ENCODE measurements at regions not wholly inside any gene's neighbourhood (a gene's known extent, or its start where the extent isn't known, plus 50 kb on each side); places are given as distances from the start of the nearest gene placed in this dataset.
"Not testable (repeated sequence)": the region's sequence is repeated elsewhere in the genome, so short reads cannot be mapped to it uniquely, and the experiment has no call there.

- WGBS (ENCODE audit: insufficient coverage), result 97% methylated on average over 2 of the region's 2 CpGs
Observed at GRCh38 chr11:90701716-90702115, 478.9 kb upstream of the CHORDC1 start.

DNA sequence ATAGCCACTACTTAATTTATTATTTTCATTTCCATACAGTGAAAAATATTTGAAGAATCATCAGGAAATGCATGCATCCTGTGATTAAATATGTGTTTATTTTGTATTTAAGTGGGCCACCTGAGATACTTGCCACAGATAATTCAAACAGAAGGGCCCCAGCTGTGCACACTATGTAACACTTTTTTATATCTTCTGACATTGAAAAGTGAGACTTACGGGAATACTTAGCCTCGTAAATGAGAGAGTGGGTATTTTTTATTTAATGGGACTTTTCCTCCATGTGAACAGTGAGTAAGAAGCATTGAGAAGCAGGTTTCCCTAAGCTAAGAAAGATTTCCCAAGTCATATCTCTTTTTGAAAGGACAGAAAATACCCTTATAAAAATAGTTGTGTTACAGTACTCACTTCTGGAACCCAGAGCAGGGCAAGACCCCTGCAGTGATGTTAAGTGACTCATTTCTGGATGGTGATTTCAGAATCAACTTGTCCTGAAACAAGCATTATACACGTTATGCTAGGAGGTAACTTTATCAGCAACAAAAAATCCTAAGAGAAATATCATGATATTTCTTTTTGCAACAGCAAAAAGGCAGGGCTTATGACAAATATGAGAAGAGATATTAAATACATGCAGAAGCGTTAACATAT is 478.1 kb upstream of the CHORDC1 start:
- peaks cover 14 to 23% of the 10 kb centered on the region in 2 donors for H3K9me3 Mint-ChIP-seq
- no peaks in the 10 kb centered on the region for H3K27me3 ChIP-seq (ENCODE audit: control insufficient read depth, insufficient read depth, low read length)
- no peaks in the 10 kb centered on the region for H3K27me3 Mint-ChIP-seq (ENCODE audit: low read depth in 2 of 2)
- 77% methylated on average over 3 of the region's 4 CpGs for WGBS (ENCODE audit: insufficient coverage)
- no peaks in the 10 kb centered on the region for H3K4me1 ChIP-seq (ENCODE audit: control insufficient read depth, insufficient read depth, low read length)
- H3K36me3 Mint-ChIP-seq, result no peaks in the 10 kb centered on the region
- H3K36me3 ChIP-seq (ENCODE audit: control insufficient read depth, insufficient read depth, low read length), result no peaks in the 10 kb centered on the region
- H3K9me3 ChIP-seq (ENCODE audit: control insufficient read depth, insufficient read depth, low read length), result no peaks in the 10 kb centered on the region
- H3K27ac Mint-ChIP-seq, result no peak overlapping the region
- ATAC-seq (no peak), DNase-seq (no peak)
- H3K4me1 Mint-ChIP-seq, result no peaks in the 10 kb centered on the region
- TF ChIP-seq, protein P1, sequence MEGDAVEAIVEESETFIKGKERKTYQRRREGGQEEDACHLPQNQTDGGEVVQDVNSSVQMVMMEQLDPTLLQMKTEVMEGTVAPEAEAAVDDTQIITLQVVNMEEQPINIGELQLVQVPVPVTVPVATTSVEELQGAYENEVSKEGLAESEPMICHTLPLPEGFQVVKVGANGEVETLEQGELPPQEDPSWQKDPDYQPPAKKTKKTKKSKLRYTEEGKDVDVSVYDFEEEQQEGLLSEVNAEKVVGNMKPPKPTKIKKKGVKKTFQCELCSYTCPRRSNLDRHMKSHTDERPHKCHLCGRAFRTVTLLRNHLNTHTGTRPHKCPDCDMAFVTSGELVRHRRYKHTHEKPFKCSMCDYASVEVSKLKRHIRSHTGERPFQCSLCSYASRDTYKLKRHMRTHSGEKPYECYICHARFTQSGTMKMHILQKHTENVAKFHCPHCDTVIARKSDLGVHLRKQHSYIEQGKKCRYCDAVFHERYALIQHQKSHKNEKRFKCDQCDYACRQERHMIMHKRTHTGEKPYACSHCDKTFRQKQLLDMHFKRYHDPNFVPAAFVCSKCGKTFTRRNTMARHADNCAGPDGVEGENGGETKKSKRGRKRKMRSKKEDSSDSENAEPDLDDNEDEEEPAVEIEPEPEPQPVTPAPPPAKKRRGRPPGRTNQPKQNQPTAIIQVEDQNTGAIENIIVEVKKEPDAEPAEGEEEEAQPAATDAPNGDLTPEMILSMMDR (IDR thresholded peaks at IDR 0.05), result no peak
- H3K4me3 Mint-ChIP-seq, result no peak overlapping the region
- intact Hi-C loops (cut with micrococcal nuclease), result no loop called here
- no peak overlapping the region for H3K27ac ChIP-seq (ENCODE audit: low read length)
- no peak overlapping the region for H3K4me3 ChIP-seq (ENCODE audit: low read length)

More at GRCh38 chr11:90701716-90702115, 478.9 kb upstream of the CHORDC1 start:
- H3K4me3 ChIP-seq (ENCODE audit: low read length), result no peak overlapping the region
- intact Hi-C loops (cut with micrococcal nuclease), result no loop called here
- H3K9me3 Mint-ChIP-seq, result peaks cover 14 to 23% of the 10 kb centered on the region in 2 donors
- no peak overlapping the region for H3K4me3 Mint-ChIP-seq
- H3K27me3 Mint-ChIP-seq (ENCODE audit: low read depth in 2 of 2), result no peaks in the 10 kb centered on the region
- no peaks in the 10 kb centered on the region for H3K9me3 ChIP-seq (ENCODE audit: control insufficient read depth, insufficient read depth, low read length)
- no peaks in the 10 kb centered on the region for H3K36me3 Mint-ChIP-seq
- TF ChIP-seq, protein P1 (IDR thresholded peaks at IDR 0.05), result no peak
- no peaks in the 10 kb centered on the region for H3K36me3 ChIP-seq (ENCODE audit: control insufficient read depth, insufficient read depth, low read length)
- H3K27ac Mint-ChIP-seq, result no peak overlapping the region
- no peaks in the 10 kb centered on the region for H3K4me1 Mint-ChIP-seq
- H3K4me1 ChIP-seq (ENCODE audit: control insufficient read depth, insufficient read depth, low read length), result no peaks in the 10 kb centered on the region
- no peak for ATAC-seq
- no peak overlapping the region for H3K27ac ChIP-seq (ENCODE audit: low read length)
- no peak for DNase-seq
- no peaks in the 10 kb centered on the region for H3K27me3 ChIP-seq (ENCODE audit: control insufficient read depth, insufficient read depth, low read length)

DNA sequence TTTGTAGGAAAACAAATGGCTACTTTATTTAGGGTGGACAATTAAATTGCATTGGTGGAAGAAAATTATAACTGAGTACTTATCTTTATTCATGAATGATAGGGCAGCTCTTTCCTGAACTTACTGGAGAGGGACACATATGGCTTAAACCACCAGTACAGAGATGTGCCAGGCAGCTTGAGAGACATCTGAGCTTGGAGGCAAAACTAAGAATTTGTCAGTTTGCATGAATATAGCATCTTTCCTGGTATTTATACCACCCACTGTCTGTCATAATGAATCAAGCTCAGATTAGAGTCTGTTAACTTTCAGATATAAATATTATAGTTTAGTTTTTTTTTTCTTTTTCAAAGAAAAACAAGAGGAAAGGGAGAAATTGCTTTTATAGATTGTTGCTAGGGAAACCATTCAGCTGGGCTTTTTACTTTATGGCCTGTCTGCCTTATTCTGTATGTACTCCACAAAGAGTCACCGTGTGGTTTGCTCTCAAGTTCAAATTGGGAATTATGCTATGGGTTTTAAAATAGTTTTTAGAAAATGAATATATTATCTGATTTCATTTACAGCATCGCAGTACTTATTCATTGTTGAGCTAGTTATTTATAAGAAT is 477.0 kb upstream of the CHORDC1 start:
- H3K27ac Mint-ChIP-seq, result no peak overlapping the region
- ATAC-seq (no peak), DNase-seq (no peak)
- no peaks in the 10 kb centered on the region for H3K4me1 Mint-ChIP-seq
- WGBS (ENCODE audit: insufficient coverage), result 89% methylated on average over 2 of the region's 2 CpGs
- Histone ChIP-seq H3K36me3 (ENCODE audit: control insufficient read depth, insufficient read depth, low read length) (no peaks in the 10 kb centered on the region), H3K27ac (ENCODE audit: low read length) (no peak overlapping the region), H3K4me3 (ENCODE audit: low read length) (no peak overlapping the region), H3K27me3 (ENCODE audit: control insufficient read depth, insufficient read depth, low read length) (no peaks in the 10 kb centered on the region), H3K9me3 (ENCODE audit: control insufficient read depth, insufficient read depth, low read length) (no peaks in the 10 kb centered on the region), H3K4me1 (ENCODE audit: control insufficient read depth, insufficient read depth, low read length) (no peaks in the 10 kb centered on the region)
- TF ChIP-seq, protein P1 (IDR thresholded peaks at IDR 0.05), result no peak
- H3K27me3 Mint-ChIP-seq (ENCODE audit: low read depth in 2 of 2), result no peaks in the 10 kb centered on the region
- H3K4me3 Mint-ChIP-seq, result no peak overlapping the region
- intact Hi-C loops (cut with micrococcal nuclease), result no loop called here
- no peaks in the 10 kb centered on the region for H3K36me3 Mint-ChIP-seq
- peaks cover 11 to 20% of the 10 kb centered on the region in 2 donors for H3K9me3 Mint-ChIP-seq

DNA sequence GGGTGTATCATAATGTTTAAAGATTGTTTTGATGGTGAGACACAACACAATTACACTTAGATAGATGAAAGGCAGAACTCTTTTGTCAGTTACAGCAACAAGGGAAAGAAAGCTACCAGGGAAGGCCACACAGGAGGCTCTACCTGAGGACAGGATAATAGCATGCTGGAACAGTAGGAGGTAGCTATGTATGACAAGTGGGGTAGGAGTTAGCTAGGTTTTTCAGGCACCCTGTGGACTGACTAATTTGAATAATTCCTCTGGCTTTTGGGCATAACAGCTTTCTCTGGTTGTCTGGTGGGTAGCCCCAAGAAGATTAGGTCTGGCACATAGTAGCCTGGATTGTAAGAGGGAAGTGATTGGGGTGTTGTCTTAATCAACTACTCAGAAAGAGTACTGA is 475.4 kb upstream of the CHORDC1 start:
- intact Hi-C loops (cut with micrococcal nuclease), result no loop called here
- no peak for ATAC-seq
- Mint-ChIP-seq H3K27me3 (ENCODE audit: low read depth in 2 of 2) (no peaks in the 10 kb centered on the region), H3K36me3 (no peaks in the 10 kb centered on the region), H3K4me1 (no peaks in the 10 kb centered on the region), H3K4me3 (no peak overlapping the region), H3K27ac (no peak overlapping the region), H3K9me3 (peaks cover 9 to 18% of the 10 kb centered on the region in 2 donors)
- no peak overlapping the region for H3K4me3 ChIP-seq (ENCODE audit: low read length)
- TF ChIP-seq, protein P1 (IDR thresholded peaks at IDR 0.05), result no peak
- no peaks in the 10 kb centered on the region for H3K36me3 ChIP-seq (ENCODE audit: control insufficient read depth, insufficient read depth, low read length)
- no peaks in the 10 kb centered on the region for H3K27me3 ChIP-seq (ENCODE audit: control insufficient read depth, insufficient read depth, low read length)
- H3K9me3 ChIP-seq (ENCODE audit: control insufficient read depth, insufficient read depth, low read length), result peaks cover 12% of the 10 kb centered on the region
- no peak overlapping the region for H3K27ac ChIP-seq (ENCODE audit: low read length)
- H3K4me1 ChIP-seq (ENCODE audit: control insufficient read depth, insufficient read depth, low read length), result no peaks in the 10 kb centered on the region
- no peak for DNase-seq

DNA sequence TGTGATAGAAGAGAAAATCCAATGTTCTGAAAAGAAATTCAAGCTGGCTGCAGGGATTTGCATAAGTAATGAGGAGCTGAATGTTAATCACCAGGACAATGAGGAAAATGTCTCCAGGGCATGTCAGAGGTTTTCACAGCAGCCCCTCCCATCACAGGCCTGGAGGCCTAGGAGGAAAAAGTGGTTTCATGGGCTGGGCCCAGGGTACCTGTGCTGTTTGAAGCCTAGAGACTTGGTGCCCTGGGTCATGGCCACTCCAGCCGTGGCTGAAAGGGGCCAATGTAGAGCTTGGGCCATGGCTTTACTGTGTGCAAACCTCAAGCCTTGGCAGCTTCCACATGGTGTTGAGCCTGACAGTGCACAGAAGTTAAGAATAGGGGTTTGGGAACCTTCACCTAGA is 452.6 kb upstream of the CHORDC1 start:
- H3K4me3 ChIP-seq (ENCODE audit: low read length); H3K4me1 Mint-ChIP-seq; H3K27ac ChIP-seq (ENCODE audit: low read length); H3K36me3 Mint-ChIP-seq; H3K36me3 ChIP-seq (ENCODE audit: control insufficient read depth, insufficient read depth, low read length); DNase-seq; intact Hi-C loops (cut with micrococcal nuclease); H3K4me1 ChIP-seq (ENCODE audit: control insufficient read depth, insufficient read depth, low read length); H3K9me3 ChIP-seq (ENCODE audit: control insufficient read depth, insufficient read depth, low read length); H3K27me3 Mint-ChIP-seq (ENCODE audit: low read depth in 2 of 2); H3K27me3 ChIP-seq (ENCODE audit: control insufficient read depth, insufficient read depth, low read length); ATAC-seq; H3K27ac Mint-ChIP-seq; H3K4me3 Mint-ChIP-seq: not testable (repeated sequence)
- H3K9me3 Mint-ChIP-seq, result peaks cover 7 to 13% of the 10 kb centered on the region in 2 donors
- WGBS (ENCODE audit: insufficient coverage), result 72% methylated on average over 1 of the region's 1 CpG

All from natural killer cell (primary cell).